Posterior cingulate gyrus (tissue), 11 donors: ENCODE measurements at regions not wholly inside any gene's neighbourhood (a gene's known extent, or its start where the extent isn't known, plus 50 kb on each side); places are given as distances from the start of the nearest gene placed in this dataset.
A peak's percentile ranks its signal among the peaks of the same experiment; 100 is the strongest.

Source experiments
- DNase-seq, 10 donors: peaks; one replicate each; pipeline versions ENCODE4 v3.0.0 to v3.0.0-alpha.2; 2020 to 2021; ENCODE audit warnings: mixed read lengths in 3 of 10
- intact Hi-C: fragments of 100-400 bp; cut with DNase I; formaldehyde crosslinking; loops from one replicate; pipeline ENCODE4 v1.15.1; 2023

GRCh38 chr13:84566780-84567179, 684.5 kb upstream of the SLITRK1 start:
- intact Hi-C loops = no loop called here
- no peak for DNase-seq

- no peak for DNase-seq
Measured at GRCh38 chr13:84563611-84564010, 681.3 kb upstream of the SLITRK1 start.

GRCh38 chr13:84553227-84553626, 671.0 kb upstream of the SLITRK1 start:
- DNase-seq = no peak
- intact Hi-C loops = no loop called here

More at GRCh38 chr13:84563611-84564010, 681.3 kb upstream of the SLITRK1 start:
- intact Hi-C loops = no loop called here

- DNase-seq = no peak
- intact Hi-C loops = no loop called here
Measured at GRCh38 chr13:84543962-84544361, 661.7 kb upstream of the SLITRK1 start.

- intact Hi-C loops = no loop called here
- no peak for DNase-seq
Measured at GRCh38 chr13:84542348-84542747, 660.1 kb upstream of the SLITRK1 start.

GRCh38 chr13:84536906-84537305, 654.6 kb upstream of the SLITRK1 start:
- DNase-seq = no peak
- intact Hi-C loops = no loop called here

GRCh38 chr13:84528408-84529070, 646.3 kb upstream of the SLITRK1 start:
- DNase-seq = peak in 8 of 10 donors; percentile 11 to 79 (median 30)
- intact Hi-C loops = no loop called here

- intact Hi-C loops = no loop called here
- DNase-seq = no peak
Measured at GRCh38 chr13:84525865-84526264, 643.6 kb upstream of the SLITRK1 start.

- no peak for DNase-seq
Measured at GRCh38 chr13:84524586-84524985, 642.3 kb upstream of the SLITRK1 start.

GRCh38 chr13:84500016-84500415, 617.7 kb upstream of the SLITRK1 start:
- intact Hi-C loops = no loop called here
- no peak for DNase-seq

More at GRCh38 chr13:84524586-84524985, 642.3 kb upstream of the SLITRK1 start:
- intact Hi-C loops = no loop called here

- no peak for DNase-seq
- intact Hi-C loops = no loop called here
Measured at GRCh38 chr13:84497613-84498012, 615.3 kb upstream of the SLITRK1 start.

- intact Hi-C loops = no loop called here
- peak in 1 of 10 donors; percentile 42 for DNase-seq
Measured at GRCh38 chr13:84491952-84492351, 609.7 kb upstream of the SLITRK1 start.

- no peak for DNase-seq
- intact Hi-C loops = no loop called here
Measured at GRCh38 chr13:84487752-84488151, 605.5 kb upstream of the SLITRK1 start.

- no peak for DNase-seq
- intact Hi-C loops = no loop called here
Measured at GRCh38 chr13:84481958-84482357, 599.7 kb upstream of the SLITRK1 start.

- intact Hi-C loops = no loop called here
- DNase-seq = no peak
Measured at GRCh38 chr13:84479656-84480055, 597.4 kb upstream of the SLITRK1 start.

- DNase-seq = no peak
- intact Hi-C loops = no loop called here
Measured at GRCh38 chr13:84470528-84470927, 588.3 kb upstream of the SLITRK1 start.

GRCh38 chr13:84466461-84466860, 584.2 kb upstream of the SLITRK1 start:
- no peak for DNase-seq
- intact Hi-C loops = no loop called here

- intact Hi-C loops = no loop called here
- no peak for DNase-seq
Measured at GRCh38 chr13:84460989-84461388, 578.7 kb upstream of the SLITRK1 start.

- intact Hi-C loops = no loop called here
Measured at GRCh38 chr13:84455143-84455905, 573.0 kb upstream of the SLITRK1 start.

GRCh38 chr13:84447640-84447978, 565.3 kb upstream of the SLITRK1 start:
- no peak for DNase-seq
- intact Hi-C loops = no loop called here

More at GRCh38 chr13:84455143-84455905, 573.0 kb upstream of the SLITRK1 start:
- peak in 1 of 10 donors; percentile 67 for DNase-seq

GRCh38 chr13:84446972-84447639, 564.8 kb upstream of the SLITRK1 start:
- DNase-seq = peak in 1 of 10 donors; percentile 67
- intact Hi-C loops = no loop called here

GRCh38 chr13:84445776-84446175, 563.5 kb upstream of the SLITRK1 start:
- no peak for DNase-seq
- intact Hi-C loops = no loop called here
